Cardiac muscle cell (in vitro differentiated cells and primary cell): ENCODE measurements at regions not wholly inside any gene's neighbourhood (a gene's known extent, or its start where the extent isn't known, plus 50 kb on each side); places are given as distances from the start of the nearest gene placed in this dataset.
A peak's percentile ranks its signal among the peaks of the same experiment; 100 is the strongest.
"Not testable (repeated sequence)": the region's sequence is repeated elsewhere in the genome, so short reads cannot be mapped to it uniquely, and the experiment has no call there.

Experiments
- DNase-seq, 2 donors: peaks; one replicate each; pipeline versions ENCODE4 v3.0.0 to v3.0.0-alpha.2; 2010 to 2017; ENCODE audit warnings: low read depth in 1 of 2, low spot score in 1 of 2
- H3K27ac ChIP-seq: fragments of 200-600 bp; sonication (generic); 2 replicates; pipeline ENCODE4 v1.5.1; 2016
- H3K27me3 ChIP-seq: fragments of 200-600 bp; sonication (generic); 2 replicates; pipeline ENCODE4 v1.6.0; 2016; ENCODE audit warnings: control low read depth
- H3K36me3 ChIP-seq: fragments of 200-600 bp; sonication (generic); 2 replicates; pipeline ENCODE4 v1.5.1; 2016; ENCODE audit warnings: control low read depth
- H3K4me1 ChIP-seq: fragments of 200-600 bp; sonication (generic); 2 replicates; pipeline ENCODE4 v1.8.1; 2017; ENCODE audit warnings: low read depth, mild to moderate bottlenecking, mixed run types
- H3K4me3 ChIP-seq: fragments of 200-600 bp; sonication (generic); 2 replicates; pipeline ENCODE4 v1.5.1; 2016; ENCODE audit warnings: mild to moderate bottlenecking
- H3K9me3 ChIP-seq: fragments of 200-600 bp; sonication (generic); 2 replicates; pipeline ENCODE4 v1.5.1; 2017; ENCODE audit warnings: low read depth, mild to moderate bottlenecking, control low read depth
- TF ChIP-seq, protein P1 (sequence below): IDR thresholded peaks from 2 replicates; pipeline ENCODE4 v1.5.1; 2012; ENCODE audit warnings: low read depth, mild to moderate bottlenecking, low read length

DNA sequence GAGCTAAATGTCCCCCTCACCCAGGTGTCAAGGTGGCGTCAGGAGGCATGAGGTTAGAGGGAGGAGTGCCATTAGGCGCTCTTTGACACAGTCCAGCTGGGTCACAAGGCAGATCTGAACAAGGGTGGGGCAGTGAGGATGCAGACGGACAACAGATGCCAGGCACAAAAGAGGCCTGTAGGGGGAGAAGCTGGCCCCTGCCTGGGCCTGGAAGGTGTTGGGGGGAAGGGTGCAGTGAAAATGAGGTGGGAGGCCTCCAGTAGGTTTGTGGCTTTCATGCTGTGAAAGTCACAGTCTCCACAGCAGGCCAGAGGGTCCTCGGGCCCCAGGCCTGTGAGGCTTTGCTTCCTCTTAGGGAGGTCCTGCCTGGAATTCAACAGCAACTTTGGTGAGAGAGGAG is 85.0 kb upstream of the PLET1 start:
- DNase-seq, result peak in 1 of 2 donors; percentile 27
- TF ChIP-seq, protein P1, sequence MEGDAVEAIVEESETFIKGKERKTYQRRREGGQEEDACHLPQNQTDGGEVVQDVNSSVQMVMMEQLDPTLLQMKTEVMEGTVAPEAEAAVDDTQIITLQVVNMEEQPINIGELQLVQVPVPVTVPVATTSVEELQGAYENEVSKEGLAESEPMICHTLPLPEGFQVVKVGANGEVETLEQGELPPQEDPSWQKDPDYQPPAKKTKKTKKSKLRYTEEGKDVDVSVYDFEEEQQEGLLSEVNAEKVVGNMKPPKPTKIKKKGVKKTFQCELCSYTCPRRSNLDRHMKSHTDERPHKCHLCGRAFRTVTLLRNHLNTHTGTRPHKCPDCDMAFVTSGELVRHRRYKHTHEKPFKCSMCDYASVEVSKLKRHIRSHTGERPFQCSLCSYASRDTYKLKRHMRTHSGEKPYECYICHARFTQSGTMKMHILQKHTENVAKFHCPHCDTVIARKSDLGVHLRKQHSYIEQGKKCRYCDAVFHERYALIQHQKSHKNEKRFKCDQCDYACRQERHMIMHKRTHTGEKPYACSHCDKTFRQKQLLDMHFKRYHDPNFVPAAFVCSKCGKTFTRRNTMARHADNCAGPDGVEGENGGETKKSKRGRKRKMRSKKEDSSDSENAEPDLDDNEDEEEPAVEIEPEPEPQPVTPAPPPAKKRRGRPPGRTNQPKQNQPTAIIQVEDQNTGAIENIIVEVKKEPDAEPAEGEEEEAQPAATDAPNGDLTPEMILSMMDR, result peak; percentile 8

DNA sequence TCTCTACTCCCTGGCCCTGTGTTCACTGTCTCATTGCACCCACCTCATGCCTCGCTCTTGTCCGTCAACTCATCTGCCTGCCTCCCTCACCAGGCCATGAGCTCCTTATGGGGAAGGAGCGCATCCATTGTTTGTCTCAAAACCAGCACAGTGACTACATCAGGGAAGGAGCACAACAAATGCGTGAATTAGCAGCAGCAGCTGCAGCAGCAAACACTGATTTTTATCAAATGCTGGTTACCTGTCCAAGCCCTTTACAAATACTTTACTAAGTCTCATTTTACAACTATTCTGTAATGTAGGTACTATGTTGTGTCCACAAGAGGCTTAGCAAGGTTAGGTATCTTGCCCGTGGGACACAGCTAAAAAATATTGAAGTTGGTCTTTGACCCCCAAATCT is 85.9 kb upstream of the PLET1 start:
- no peaks in the 10 kb centered on the region for H3K27me3 ChIP-seq

More for the DNA sequence above, 85.0 kb upstream of the PLET1 start:
- no peak overlapping the region for H3K4me3 ChIP-seq
- no peaks in the 10 kb centered on the region for H3K36me3 ChIP-seq
- H3K27me3 ChIP-seq, result no peaks in the 10 kb centered on the region
- H3K9me3 ChIP-seq, result no peaks in the 10 kb centered on the region
- no peaks in the 10 kb centered on the region for H3K4me1 ChIP-seq
- H3K27ac ChIP-seq, result no peak overlapping the region

DNA sequence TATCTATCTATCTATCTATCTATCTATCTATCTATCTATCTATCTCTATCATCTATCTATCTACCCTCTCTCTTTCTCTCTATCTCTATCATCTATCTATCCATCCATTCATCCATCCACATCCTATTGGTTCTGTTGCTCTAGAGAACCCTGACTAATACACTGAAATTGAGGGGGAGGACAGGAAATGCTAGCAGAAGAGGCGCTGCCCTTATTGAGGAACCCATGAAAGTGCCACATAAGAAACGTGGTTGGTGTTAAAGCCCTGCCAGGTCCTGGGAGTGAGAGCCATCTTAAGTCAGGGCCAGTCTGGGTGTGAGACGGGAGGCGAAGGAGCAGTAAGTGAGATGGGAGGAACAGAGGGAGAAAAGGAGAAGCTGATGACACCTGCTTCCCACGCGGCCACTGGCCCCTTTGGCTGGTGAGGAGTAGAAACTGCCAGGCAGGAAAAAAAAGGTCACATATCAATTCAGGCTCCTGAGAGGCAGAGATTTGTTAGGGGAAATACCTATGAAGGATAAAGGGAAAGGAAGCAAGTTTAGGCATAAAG is 87.9 kb upstream of the PLET1 start:
- no peak for DNase-seq
- Histone ChIP-seq H3K27ac (no peak overlapping the region), H3K4me1 (no peaks in the 10 kb centered on the region), H3K27me3 (no peaks in the 10 kb centered on the region), H3K36me3 (no peaks in the 10 kb centered on the region), H3K4me3 (no peak overlapping the region), H3K9me3 (no peaks in the 10 kb centered on the region)
- TF ChIP-seq, protein P1, result no peak

More for the DNA sequence above, 85.9 kb upstream of the PLET1 start:
- no peaks in the 10 kb centered on the region for H3K4me1 ChIP-seq
- no peak overlapping the region for H3K4me3 ChIP-seq
- H3K9me3 ChIP-seq, result no peaks in the 10 kb centered on the region
- TF ChIP-seq, protein P1, result no peak
- H3K27ac ChIP-seq, result no peak overlapping the region
- DNase-seq, result no peak
- H3K36me3 ChIP-seq, result no peaks in the 10 kb centered on the region

DNA sequence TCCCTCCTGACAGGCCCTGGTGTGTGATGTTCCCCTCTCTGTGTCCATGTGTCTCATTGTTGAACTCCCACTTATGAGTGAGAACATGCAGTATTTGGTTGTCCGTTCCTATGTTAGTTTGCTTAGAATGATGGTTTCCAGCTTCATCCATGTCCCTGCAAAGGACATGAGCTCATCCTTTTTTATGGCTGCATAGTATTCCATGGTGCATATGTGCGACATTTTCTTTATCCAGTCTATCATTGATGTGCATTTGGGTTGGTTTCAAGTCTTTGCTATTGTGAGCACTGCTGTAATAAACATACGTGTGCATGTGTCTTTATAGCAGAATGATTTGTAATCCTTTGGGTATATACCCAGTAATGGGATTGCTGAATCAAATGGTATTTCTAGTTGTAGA is 90.8 kb upstream of the PLET1 start:
- not testable (repeated sequence) for H3K27me3 ChIP-seq, DNase-seq, H3K27ac ChIP-seq, H3K4me3 ChIP-seq, H3K4me1 ChIP-seq, H3K36me3 ChIP-seq, H3K9me3 ChIP-seq

DNA sequence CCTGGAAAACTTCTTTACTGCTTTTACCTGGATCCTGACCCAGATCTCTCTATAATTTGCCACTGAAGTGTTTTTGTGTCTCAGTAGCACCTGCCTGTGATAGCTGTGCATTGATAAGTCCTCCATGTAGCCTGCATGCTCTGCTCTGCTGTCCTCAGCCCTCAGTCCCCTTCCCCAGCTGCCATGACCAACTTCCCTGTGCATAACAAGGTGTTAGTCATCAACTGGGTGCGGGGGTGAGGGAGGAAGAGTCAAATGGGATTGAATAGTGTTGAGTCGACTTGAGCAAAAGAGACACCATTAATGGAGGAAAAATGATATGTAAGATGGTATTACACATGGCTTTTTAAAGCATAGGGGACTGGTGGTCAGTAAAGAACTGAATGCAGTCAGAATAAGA is 92.2 kb upstream of the PLET1 start:
- TF ChIP-seq, protein P1, result no peak
- Histone ChIP-seq H3K4me1 (no peaks in the 10 kb centered on the region), H3K27me3 (no peaks in the 10 kb centered on the region), H3K36me3 (no peaks in the 10 kb centered on the region), H3K4me3 (no peak overlapping the region), H3K9me3 (no peaks in the 10 kb centered on the region), H3K27ac (no peak overlapping the region)
- DNase-seq, result no peak

DNA sequence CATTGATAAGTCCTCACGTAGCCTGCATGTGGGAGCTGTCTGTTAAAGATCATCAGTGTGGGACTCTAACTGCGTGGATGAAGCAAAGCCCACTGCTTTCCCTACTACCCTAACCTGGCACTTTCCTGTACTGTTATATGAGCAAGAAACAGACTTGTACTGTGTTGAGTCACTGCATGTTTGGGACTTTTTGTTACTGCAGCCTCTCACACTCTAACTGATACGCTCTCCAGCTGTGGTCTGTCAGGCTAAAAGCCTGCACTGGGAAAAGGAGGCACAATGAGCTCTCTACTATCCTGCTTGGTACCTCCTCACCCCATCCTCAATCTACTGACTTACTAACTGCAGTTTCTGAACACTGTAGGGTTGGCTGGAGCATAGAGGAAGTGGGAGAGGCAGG is 93.7 kb upstream of the PLET1 start:
- Histone ChIP-seq H3K9me3 (no peaks in the 10 kb centered on the region), H3K27me3 (no peaks in the 10 kb centered on the region)

More for the DNA sequence above, 93.7 kb upstream of the PLET1 start:
- TF ChIP-seq, protein P1, result no peak
- H3K4me3 ChIP-seq, result no peak overlapping the region
- DNase-seq, result no peak
- H3K36me3 ChIP-seq, result no peaks in the 10 kb centered on the region
- H3K4me1 ChIP-seq, result no peaks in the 10 kb centered on the region
- no peak overlapping the region for H3K27ac ChIP-seq
